Activated CD4-positive, alpha-beta T cell treated with anti-CD3 and anti-CD28 coated beads for 36 hours (primary cell): ENCODE measurements at regions not wholly inside any gene's neighbourhood (a gene's known extent, or its start where the extent isn't known, plus 50 kb on each side); places are given as distances from the start of the nearest gene placed in this dataset.

Source experiments
- ATAC-seq: fragments of 200-7000 bp; cut with Tn5 transposase; one replicate; pipeline ENCODE4 v1.10.0; 2021; ENCODE audit warnings: mild to moderate bottlenecking, moderate library complexity
- CTCF ChIA-PET: fragments of 350-600 bp; sonication (Branson Sonifier 250); formaldehyde crosslinking; loops from one replicate; lab custom pipeline; 2021; ENCODE audit warnings: antibody characterized with exemption; lab: Charles Lee
- POLR2A ChIA-PET: fragments of 350-600 bp; sonication (Branson Sonifier 250); formaldehyde crosslinking; loops from one replicate; lab custom pipeline; 2021; ENCODE audit warnings: antibody characterized with exemption, inconsistent platforms; lab: Charles Lee
- DNase-seq: peaks from one replicate; pipeline ENCODE4 v3.0.0-alpha.2; 2020
- H3K27ac Mint-ChIP-seq: one replicate; pipeline ENCODE4 v1.8.0; 2021; ENCODE audit warnings: mixed read lengths
- H3K27me3 Mint-ChIP-seq: one replicate; pipeline ENCODE4 v1.8.0; 2021; ENCODE audit warnings: mixed read lengths
- H3K36me3 Mint-ChIP-seq: one replicate; pipeline ENCODE4 v1.8.0; 2021; ENCODE audit warnings: low read depth, mixed read lengths
- H3K4me1 Mint-ChIP-seq: one replicate; pipeline ENCODE4 v1.8.0; 2021; ENCODE audit warnings: mixed read lengths
- H3K4me3 Mint-ChIP-seq: one replicate; pipeline ENCODE4 v1.8.0; 2021; ENCODE audit warnings: mild to moderate bottlenecking, moderate library complexity, mixed read lengths
- H3K9me3 Mint-ChIP-seq: one replicate; pipeline ENCODE4 v1.8.0; 2021; ENCODE audit warnings: low read depth, mixed read lengths
- intact Hi-C, 2 experiments: fragments of 100-400 bp; cut with DNase I in 1 of 2; cut with micrococcal nuclease in 1 of 2; formaldehyde crosslinking; loops; one replicate each; pipeline versions ENCODE4 v1.14.2 to v1.15.1; 2022 to 2024; cut with DNase I, micrococcal nuclease

DNA sequence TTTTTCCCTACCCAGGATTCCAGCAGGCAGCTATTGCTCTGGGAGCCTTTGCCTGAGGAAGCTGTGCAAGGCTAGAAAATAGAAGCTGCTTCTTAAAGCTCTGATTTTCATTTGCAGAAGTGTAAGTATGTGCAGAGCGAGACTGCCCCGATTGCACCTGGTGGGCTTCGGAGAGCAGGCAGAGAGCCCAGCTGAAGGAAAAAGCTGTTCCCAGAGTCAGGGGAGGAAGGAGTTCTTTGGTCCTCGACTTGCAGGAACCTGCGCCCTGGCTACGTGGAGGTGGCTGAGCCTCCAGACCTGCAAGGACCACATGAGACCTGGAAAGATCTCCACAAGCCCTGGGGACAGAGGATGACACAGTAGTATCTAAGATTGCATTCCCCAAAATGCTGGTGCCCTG, 235.0 kb upstream of the ARGLU1 start:
- intact Hi-C loops: no loop called here
- Mint-ChIP-seq H3K9me3 (no peaks in the 10 kb centered on the region), H3K36me3 (no peaks in the 10 kb centered on the region), H3K27ac (no peak overlapping the region), H3K4me1 (no peaks in the 10 kb centered on the region), H3K4me3 (no peak overlapping the region), H3K27me3 (no peaks in the 10 kb centered on the region)
- POLR2A ChIA-PET: no interaction called here
- DNase-seq (no peak), ATAC-seq (no peak)
- CTCF ChIA-PET: no interaction called here

DNA sequence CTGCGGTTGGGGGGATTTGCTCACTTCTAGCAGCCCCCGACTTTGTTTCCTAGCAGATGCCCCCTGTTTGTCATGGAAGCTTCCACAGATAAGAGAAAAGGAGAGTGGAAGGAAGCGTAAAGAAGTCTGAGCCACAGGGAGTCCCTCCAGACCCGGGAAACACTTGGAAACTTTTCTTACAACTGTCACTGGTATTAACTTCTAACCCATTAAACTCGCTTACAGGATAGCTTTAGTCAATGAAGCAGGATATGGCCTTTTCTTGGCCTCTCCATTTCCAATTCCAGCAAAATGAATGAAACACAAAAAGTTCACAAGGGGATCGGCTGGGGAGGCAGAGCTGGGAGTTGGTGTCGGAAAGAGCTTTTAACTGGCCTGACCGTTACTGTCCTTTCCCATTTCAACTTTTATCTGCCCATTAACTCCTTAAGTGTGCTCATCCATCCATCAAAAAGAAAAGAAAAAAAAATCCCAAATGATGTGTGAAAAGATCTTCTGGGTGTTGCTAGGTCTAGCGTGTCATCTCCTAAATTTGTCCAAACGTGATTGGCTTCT, 231.9 kb upstream of the ARGLU1 start:
- Mint-ChIP-seq H3K27me3 (peaks cover 10% of the 10 kb centered on the region), H3K4me1 (no peaks in the 10 kb centered on the region), H3K9me3 (no peaks in the 10 kb centered on the region), H3K4me3 (no peak overlapping the region), H3K36me3 (no peaks in the 10 kb centered on the region), H3K27ac (no peak overlapping the region)
- ChIA-PET POLR2A (interaction anchor here (0.6 kb wide), 1 partner anchor 30 kb away, joined by 4 read pairs; no protein-coding TSS in a partner anchor), CTCF (no interaction called here)
- ATAC-seq: no peak
- no peak for DNase-seq
- intact Hi-C loops: no loop called here

DNA sequence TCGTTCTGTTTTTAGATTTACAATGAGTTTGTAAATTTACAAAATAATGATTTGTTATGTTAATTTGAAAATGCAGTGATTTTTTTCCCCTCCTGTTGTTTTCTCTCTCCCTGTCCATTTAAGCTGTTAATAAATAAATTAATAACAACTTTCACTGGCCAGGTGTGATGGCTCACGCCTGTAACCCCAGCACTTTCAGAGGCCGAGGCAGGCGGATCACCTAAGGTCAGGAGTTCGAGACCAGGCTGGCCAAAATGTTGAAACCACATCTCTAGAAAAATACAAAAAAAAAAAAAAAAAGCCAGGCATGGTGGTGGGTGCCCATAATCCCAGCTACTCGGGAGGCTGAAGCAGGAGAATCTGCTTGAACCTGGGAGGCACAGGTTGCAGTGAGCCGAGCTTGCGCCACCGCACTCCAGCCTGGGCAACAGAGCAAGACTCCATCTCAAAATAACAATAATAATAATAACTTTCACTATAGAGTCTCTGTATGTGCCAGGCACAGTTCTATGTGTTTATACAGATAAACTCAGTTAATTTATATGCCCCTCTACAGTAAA, 229.2 kb upstream of the ARGLU1 start:
- intact Hi-C loops: no loop called here
- no peak overlapping the region for H3K4me3 Mint-ChIP-seq
- CTCF ChIA-PET: no interaction called here

DNA sequence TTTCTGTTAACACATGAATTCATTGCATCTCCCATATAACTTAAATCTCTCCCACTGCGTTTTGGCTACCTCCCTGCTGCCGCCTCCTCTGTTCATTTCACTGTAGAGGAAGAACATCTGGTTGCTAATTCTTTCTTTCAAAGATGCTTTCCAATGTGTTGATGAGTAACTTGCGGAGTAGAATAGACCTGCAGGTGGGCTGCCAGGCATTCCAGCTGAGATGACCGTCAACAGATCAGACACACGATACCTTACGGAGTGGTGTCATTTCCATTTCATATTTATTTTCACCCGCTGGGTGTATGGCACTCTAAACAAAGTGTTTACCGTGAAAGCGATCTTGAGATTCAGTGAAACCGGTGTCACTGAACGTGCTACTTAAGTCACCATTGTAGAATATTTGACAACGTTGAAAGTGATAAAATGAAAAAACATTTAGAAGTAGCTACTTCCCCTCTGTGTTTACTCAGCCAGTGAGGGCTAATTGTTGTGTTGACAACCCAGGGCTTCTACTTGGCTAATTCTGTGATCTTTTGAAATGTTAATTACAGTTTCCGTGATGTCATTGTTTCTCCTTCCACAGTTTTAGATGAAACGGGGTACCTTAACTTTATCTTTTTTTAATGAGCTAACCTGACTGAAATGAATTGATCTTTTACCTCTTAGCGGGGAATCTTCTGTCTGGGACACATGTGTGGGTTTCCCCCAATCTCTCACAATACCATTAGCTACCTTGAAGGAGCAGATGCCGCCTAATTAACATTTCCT, 228.5 kb upstream of the ARGLU1 start:
- ChIA-PET CTCF (no interaction called here), POLR2A (no interaction called here)
- H3K27me3 Mint-ChIP-seq: peaks cover 13% of the 10 kb centered on the region
- DNase-seq (no peak), ATAC-seq (no peak)
- H3K4me3 Mint-ChIP-seq: peak overlapping the region; percentile 39
- H3K9me3 Mint-ChIP-seq: no peaks in the 10 kb centered on the region
- H3K36me3 Mint-ChIP-seq: no peaks in the 10 kb centered on the region
- no peak overlapping the region for H3K27ac Mint-ChIP-seq
- intact Hi-C loops: no loop called here
- no peaks in the 10 kb centered on the region for H3K4me1 Mint-ChIP-seq

More for the DNA sequence above, 229.2 kb upstream of the ARGLU1 start:
- ATAC-seq (no peak), DNase-seq (no peak)
- H3K36me3 Mint-ChIP-seq: no peaks in the 10 kb centered on the region
- H3K4me1 Mint-ChIP-seq: no peaks in the 10 kb centered on the region
- H3K27me3 Mint-ChIP-seq: peaks cover 13% of the 10 kb centered on the region
- POLR2A ChIA-PET: no interaction called here
- H3K9me3 Mint-ChIP-seq: no peaks in the 10 kb centered on the region
- no peak overlapping the region for H3K27ac Mint-ChIP-seq

DNA sequence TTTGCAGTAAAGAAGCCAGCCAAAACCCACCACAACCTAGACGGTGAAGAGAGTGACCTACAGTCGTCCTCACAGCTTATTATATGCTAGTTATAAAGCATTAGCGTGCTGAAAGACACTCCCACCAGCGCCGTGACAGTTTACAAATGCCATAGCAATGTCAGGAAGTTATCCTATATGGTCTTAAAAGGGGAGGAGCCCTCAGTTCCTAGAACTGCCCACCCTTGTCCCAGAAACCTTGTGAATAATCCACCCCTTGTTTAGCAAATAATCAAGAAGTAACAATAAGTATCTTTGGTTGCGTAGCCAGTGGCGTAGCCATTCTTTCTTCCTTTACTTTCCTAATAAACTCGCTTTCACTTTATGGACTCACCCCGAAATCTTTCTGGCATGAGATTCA, 227.9 kb upstream of the ARGLU1 start:
- no peak for ATAC-seq
- H3K27me3 Mint-ChIP-seq: peaks cover 13% of the 10 kb centered on the region
- no peak overlapping the region for H3K27ac Mint-ChIP-seq
- intact Hi-C loops: no loop called here
- no peak for DNase-seq
- CTCF ChIA-PET: no interaction called here
- no peaks in the 10 kb centered on the region for H3K9me3 Mint-ChIP-seq
- POLR2A ChIA-PET: no interaction called here
- peak overlapping the region; percentile 39 for H3K4me3 Mint-ChIP-seq
- no peaks in the 10 kb centered on the region for H3K36me3 Mint-ChIP-seq
- no peaks in the 10 kb centered on the region for H3K4me1 Mint-ChIP-seq

DNA sequence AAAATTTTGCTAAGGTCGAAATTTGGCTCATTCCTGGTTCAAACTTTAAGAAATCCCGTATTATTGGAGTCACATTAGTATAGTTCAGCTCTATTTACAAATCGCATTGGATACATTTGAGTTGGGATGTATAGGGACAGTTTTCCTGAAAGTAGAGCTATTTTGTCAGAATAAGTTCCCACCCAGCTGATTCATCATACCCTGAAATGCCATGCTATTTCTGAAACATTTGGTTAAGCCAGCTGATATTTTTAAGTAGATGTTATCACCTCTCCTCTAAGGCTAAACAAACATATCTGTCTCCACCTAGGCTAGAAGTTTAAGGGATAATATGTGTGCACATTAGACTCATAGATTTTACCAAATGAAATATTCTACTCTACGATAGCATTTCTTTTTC, 226.2 kb upstream of the ARGLU1 start:
- H3K4me1 Mint-ChIP-seq: no peaks in the 10 kb centered on the region
- DNase-seq: no peak
- H3K36me3 Mint-ChIP-seq: no peaks in the 10 kb centered on the region
- POLR2A ChIA-PET: no interaction called here
- H3K4me3 Mint-ChIP-seq: no peak overlapping the region
- ATAC-seq: no peak
- CTCF ChIA-PET: no interaction called here
- no peaks in the 10 kb centered on the region for H3K9me3 Mint-ChIP-seq
- intact Hi-C loops: no loop called here
- H3K27me3 Mint-ChIP-seq: peaks cover 13% of the 10 kb centered on the region
- no peak overlapping the region for H3K27ac Mint-ChIP-seq

DNA sequence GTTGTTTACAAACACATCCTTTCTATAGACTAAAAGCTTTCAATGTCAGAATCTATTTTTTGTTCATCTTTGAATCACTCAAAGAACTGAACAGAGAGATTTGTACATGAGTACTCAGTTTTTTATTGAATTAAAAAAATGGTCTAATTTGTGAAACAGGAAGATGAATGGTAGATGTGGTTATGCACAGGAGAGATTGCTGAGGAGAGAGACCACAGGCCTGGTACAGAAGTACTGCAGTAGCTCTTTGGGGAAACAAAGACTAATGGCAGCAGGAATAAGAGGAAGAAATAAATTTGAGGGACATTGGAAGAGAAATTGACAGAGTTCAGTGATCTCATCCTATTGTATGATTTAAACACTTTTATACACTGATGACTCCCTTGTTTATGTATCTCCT, 222.0 kb upstream of the ARGLU1 start:
- POLR2A ChIA-PET: no interaction called here
- no peaks in the 10 kb centered on the region for H3K9me3 Mint-ChIP-seq
- H3K36me3 Mint-ChIP-seq: no peaks in the 10 kb centered on the region
- no peak overlapping the region for H3K27ac Mint-ChIP-seq
- intact Hi-C loops: no loop called here
- H3K4me1 Mint-ChIP-seq: no peaks in the 10 kb centered on the region
- peaks cover 3% of the 10 kb centered on the region for H3K27me3 Mint-ChIP-seq
- CTCF ChIA-PET: no interaction called here
- no peak for ATAC-seq
- no peak overlapping the region for H3K4me3 Mint-ChIP-seq
- DNase-seq: no peak

DNA sequence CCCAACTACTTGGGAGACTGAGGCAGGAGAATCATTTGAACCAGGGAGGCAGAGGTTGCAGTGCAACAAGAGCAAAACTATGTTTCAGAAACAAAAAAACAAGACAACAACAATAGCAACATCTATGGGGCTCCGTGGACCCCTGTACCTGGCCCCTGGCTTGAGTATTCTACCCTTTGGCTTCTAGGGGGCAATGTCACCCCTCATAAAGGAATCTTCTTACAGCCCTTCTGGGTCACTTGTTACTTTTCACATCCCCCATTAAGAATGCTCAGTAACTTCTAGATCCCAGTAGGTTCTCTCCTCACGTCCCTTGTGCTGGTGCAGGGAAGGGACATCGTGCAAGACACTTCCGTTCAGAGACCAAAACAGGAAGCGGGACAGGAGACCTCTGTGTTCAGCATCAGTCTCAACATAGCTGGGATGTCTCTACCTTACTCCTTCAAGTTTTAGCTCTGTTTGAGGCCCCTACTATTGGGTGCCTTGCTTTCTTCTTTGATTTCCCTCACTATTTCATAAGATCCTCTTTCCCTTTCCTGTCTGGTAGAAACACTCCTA, 218.1 kb upstream of the ARGLU1 start:
- no peak for DNase-seq
- H3K9me3 Mint-ChIP-seq: no peaks in the 10 kb centered on the region
- ChIA-PET POLR2A (no interaction called here), CTCF (no interaction called here)
- H3K36me3 Mint-ChIP-seq: no peaks in the 10 kb centered on the region
- no peaks in the 10 kb centered on the region for H3K27me3 Mint-ChIP-seq
- intact Hi-C loops: no loop called here
- no peak for ATAC-seq
- no peak overlapping the region for H3K27ac Mint-ChIP-seq
- no peaks in the 10 kb centered on the region for H3K4me1 Mint-ChIP-seq
- H3K4me3 Mint-ChIP-seq: no peak overlapping the region

DNA sequence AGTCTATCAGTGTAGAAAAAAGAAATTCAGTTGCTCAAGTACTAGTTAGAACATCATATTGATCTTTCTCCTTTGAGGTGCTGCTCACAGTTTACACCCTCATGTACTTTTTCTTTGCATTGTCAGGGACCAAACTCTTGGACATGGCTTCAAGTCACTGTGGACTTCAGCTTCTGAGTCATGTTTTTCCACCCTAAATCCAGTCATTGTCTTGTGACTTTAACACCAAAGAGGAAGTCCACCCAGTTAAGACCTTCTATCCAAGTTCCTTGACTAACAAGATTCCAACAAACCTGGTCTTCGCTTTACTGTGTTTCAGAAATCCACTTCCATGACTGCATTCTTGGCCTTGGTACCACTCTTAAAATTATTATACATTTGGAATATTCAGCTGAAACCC, 206.7 kb upstream of the ARGLU1 start:
- ATAC-seq (no peak), DNase-seq (no peak)
- intact Hi-C loops: no loop called here
- no peaks in the 10 kb centered on the region for H3K4me1 Mint-ChIP-seq
- no peaks in the 10 kb centered on the region for H3K36me3 Mint-ChIP-seq
- no peaks in the 10 kb centered on the region for H3K27me3 Mint-ChIP-seq
- peaks cover 7% of the 10 kb centered on the region for H3K9me3 Mint-ChIP-seq
- POLR2A ChIA-PET: no interaction called here
- H3K4me3 Mint-ChIP-seq: no peak overlapping the region
- H3K27ac Mint-ChIP-seq: no peak overlapping the region
- CTCF ChIA-PET: no interaction called here

DNA sequence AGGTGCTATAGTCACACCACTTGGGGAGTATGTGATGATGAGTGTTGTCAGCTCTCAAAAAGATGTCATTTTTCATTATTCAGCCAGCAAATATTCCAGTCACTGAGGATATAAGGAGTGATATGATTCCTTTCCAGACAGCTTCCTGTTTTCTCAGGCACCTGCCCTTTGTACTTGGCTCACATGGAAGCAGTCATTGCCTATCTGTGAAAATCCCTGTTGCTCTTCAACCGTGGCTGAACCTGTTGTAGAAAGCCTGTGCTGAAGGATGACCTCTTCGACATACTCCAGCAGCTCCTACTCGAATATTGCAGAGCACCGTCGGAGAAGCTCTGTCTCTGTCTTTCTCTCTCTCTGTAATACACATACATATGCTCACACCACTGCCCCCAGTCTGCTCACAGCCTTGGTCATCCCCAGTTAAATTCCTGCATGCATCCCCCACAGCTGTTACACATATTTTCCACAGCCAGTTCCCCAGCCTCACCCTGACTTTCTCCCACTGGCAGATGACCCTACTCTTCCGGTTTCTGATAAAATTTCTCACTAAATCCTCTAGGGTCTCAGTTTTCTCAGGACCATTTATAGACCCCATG, 204.2 kb upstream of the ARGLU1 start:
- Mint-ChIP-seq H3K9me3 (peaks cover 9% of the 10 kb centered on the region), H3K27ac (no peak overlapping the region), H3K4me1 (no peaks in the 10 kb centered on the region), H3K4me3 (no peak overlapping the region), H3K36me3 (no peaks in the 10 kb centered on the region), H3K27me3 (no peaks in the 10 kb centered on the region)
- DNase-seq (no peak), ATAC-seq (no peak)
- POLR2A ChIA-PET: no interaction called here
- intact Hi-C loops: no loop called here
- CTCF ChIA-PET: interaction anchor here (0.6 kb wide), 1 partner anchor 152 kb away, joined by 4 read pairs; no protein-coding TSS in a partner anchor

DNA sequence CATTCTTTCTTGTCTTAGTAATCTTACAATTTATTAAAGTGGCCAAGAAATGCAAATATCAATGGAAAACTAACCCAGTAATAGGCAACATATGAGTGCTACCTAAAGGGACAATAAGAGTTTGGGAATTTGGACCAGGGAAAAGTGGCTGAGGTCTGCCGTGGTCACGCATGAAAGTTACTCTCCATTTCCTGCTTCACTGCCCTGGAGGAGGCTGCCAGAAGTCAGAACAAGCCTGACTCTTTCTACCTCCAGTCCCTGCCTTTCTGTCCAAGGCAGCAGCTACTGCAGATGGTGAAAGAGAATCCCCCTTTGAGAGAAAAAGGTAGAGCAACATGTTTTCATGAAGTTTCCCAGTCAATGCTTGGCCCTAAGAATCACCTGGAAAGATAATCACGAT, 201.1 kb upstream of the ARGLU1 start:
- Mint-ChIP-seq H3K27me3 (no peaks in the 10 kb centered on the region), H3K4me3 (no peak overlapping the region), H3K36me3 (no peaks in the 10 kb centered on the region), H3K9me3 (peaks cover 2% of the 10 kb centered on the region), H3K27ac (no peak overlapping the region), H3K4me1 (no peaks in the 10 kb centered on the region)
- ChIA-PET CTCF (no interaction called here), POLR2A (no interaction called here)
- intact Hi-C loops: no loop called here
- DNase-seq (no peak), ATAC-seq (no peak)

DNA sequence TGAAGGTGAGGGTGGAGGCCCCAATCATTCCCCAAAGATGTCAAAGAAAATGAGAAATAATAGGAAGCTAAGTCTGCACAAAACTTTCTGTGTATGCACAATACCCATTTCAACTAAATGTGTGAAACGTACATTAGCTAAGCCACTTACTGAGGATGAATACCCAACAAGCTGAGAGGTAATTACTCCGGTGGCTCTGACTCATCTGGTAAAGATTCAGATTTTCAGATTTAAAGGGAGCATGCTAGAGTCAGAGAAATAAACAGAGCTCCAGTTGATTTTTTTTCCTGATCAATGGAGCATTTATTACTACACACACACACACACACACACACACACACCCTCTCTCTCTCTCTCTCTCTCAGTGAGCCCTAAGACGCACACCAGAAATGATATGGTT, 194.8 kb upstream of the ARGLU1 start:
- no peaks in the 10 kb centered on the region for H3K27me3 Mint-ChIP-seq
- DNase-seq (no peak), ATAC-seq (no peak)
- H3K9me3 Mint-ChIP-seq: peaks cover 2% of the 10 kb centered on the region
- no peak overlapping the region for H3K27ac Mint-ChIP-seq
- intact Hi-C loops: no loop called here
- no peak overlapping the region for H3K4me3 Mint-ChIP-seq
- no peaks in the 10 kb centered on the region for H3K36me3 Mint-ChIP-seq
- POLR2A ChIA-PET: no interaction called here
- no peaks in the 10 kb centered on the region for H3K4me1 Mint-ChIP-seq
- CTCF ChIA-PET: no interaction called here
